WTC11 (cell line): ENCODE measurements at regions not wholly inside any gene's neighbourhood (a gene's known extent, or its start where the extent isn't known, plus 50 kb on each side); places are given as distances from the start of the nearest gene placed in this dataset.

Experiments
- ATF1 ChIP-seq: sonication (generic); formaldehyde crosslinking; IDR thresholded peaks from 2 replicates; pipeline ENCODE4 v1.8.1; 2023; ENCODE audit warnings: mild to moderate bottlenecking, moderate library complexity, missing genetic modification reagents
- CDX4 ChIP-seq: fragments of 250-450 bp; sonication (Bioruptor Pico); IDR thresholded peaks from 2 replicates; pipeline ENCODE4 v1.9.0; 2021; ENCODE audit warnings: moderate library complexity, mild to moderate bottlenecking, inconsistent platforms, borderline replicate concordance
- CREB1 ChIP-seq: sonication (generic); formaldehyde crosslinking; IDR thresholded peaks from 2 replicates; pipeline ENCODE4 v1.8.0; 2023; ENCODE audit warnings: mild to moderate bottlenecking, missing genetic modification reagents
- E2F4 ChIP-seq: sonication (generic); formaldehyde crosslinking; IDR thresholded peaks from 2 replicates; pipeline ENCODE4 v1.8.1; 2022; ENCODE audit warnings: low read depth, mild to moderate bottlenecking, moderate library complexity, missing genetic modification reagents, borderline replicate concordance
- E2F5 ChIP-seq: sonication (generic); formaldehyde crosslinking; IDR thresholded peaks from 2 replicates; pipeline ENCODE4 v1.8.1; 2022; ENCODE audit warnings: mild to moderate bottlenecking, moderate library complexity, missing genetic modification reagents
- TEAD4 ChIP-seq: sonication (generic); formaldehyde crosslinking; IDR thresholded peaks from 2 replicates; pipeline ENCODE4 v1.8.0; 2022; ENCODE audit warnings: mild to moderate bottlenecking, missing genetic modification reagents
- ZNF232 ChIP-seq: sonication (generic); formaldehyde crosslinking; IDR thresholded peaks from 2 replicates; pipeline ENCODE4 v1.8.0; 2022; ENCODE audit warnings: mild to moderate bottlenecking, missing genetic modification reagents
- ZNF317 ChIP-seq: sonication (generic); formaldehyde crosslinking; IDR thresholded peaks from 2 replicates; pipeline ENCODE4 v1.8.1; 2023; ENCODE audit warnings: low read depth, mild to moderate bottlenecking, moderate library complexity, missing genetic modification reagents, borderline replicate concordance
- ZSCAN18 ChIP-seq: fragments of 250-450 bp; sonication (Bioruptor Pico); IDR thresholded peaks from 2 replicates; pipeline ENCODE4 v2.1.2; 2022; ENCODE audit warnings: mild to moderate bottlenecking, moderate library complexity
- TF ChIP-seq, protein P1 (sequence below): sonication (generic); formaldehyde crosslinking; IDR thresholded peaks from 2 replicates; pipeline ENCODE4 v1.8.0; 2022; ENCODE audit warnings: mild to moderate bottlenecking, missing genetic modification reagents
- TF ChIP-seq, protein P2 (sequence below): fragments of 200-600 bp; IDR thresholded peaks from 2 replicates; pipeline ENCODE4 v1.8.0; 2022; ENCODE audit warnings: antibody characterized with exemption
- TF ChIP-seq, protein P3 (sequence below): sonication (generic); formaldehyde crosslinking; IDR thresholded peaks from 2 replicates; pipeline ENCODE4 v1.8.1; 2023; ENCODE audit warnings: mild to moderate bottlenecking, missing genetic modification reagents, borderline replicate concordance

DNA sequence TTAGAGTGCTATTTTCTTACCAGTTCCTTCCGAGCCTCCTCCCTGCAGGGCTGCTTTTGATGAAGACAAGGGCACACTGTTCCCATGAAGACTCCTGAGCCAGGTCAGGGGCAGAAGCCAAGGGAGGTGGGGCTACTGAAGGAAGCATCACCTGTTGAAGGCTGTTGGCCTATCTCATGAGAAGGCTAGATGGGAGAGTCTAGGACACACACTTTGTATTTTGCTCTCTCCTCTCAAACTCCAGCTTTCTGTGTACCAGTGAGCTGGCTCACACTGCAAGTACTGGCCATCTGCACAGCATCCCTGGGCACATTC lies 683.2 kb upstream of the ID4 start:
- TF ChIP-seq, protein P1, sequence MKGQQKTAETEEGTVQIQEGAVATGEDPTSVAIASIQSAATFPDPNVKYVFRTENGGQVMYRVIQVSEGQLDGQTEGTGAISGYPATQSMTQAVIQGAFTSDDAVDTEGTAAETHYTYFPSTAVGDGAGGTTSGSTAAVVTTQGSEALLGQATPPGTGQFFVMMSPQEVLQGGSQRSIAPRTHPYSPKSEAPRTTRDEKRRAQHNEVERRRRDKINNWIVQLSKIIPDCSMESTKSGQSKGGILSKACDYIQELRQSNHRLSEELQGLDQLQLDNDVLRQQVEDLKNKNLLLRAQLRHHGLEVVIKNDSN (CRISPR knock-in tag), result no peak
- TF ChIP-seq CDX4 (CRISPR knock-in tag), result no peak
- TF ChIP-seq ATF1 (CRISPR knock-in tag), result no peak
- no peak for TF ChIP-seq ZNF232 (CRISPR knock-in tag)
- TF ChIP-seq, protein P2, sequence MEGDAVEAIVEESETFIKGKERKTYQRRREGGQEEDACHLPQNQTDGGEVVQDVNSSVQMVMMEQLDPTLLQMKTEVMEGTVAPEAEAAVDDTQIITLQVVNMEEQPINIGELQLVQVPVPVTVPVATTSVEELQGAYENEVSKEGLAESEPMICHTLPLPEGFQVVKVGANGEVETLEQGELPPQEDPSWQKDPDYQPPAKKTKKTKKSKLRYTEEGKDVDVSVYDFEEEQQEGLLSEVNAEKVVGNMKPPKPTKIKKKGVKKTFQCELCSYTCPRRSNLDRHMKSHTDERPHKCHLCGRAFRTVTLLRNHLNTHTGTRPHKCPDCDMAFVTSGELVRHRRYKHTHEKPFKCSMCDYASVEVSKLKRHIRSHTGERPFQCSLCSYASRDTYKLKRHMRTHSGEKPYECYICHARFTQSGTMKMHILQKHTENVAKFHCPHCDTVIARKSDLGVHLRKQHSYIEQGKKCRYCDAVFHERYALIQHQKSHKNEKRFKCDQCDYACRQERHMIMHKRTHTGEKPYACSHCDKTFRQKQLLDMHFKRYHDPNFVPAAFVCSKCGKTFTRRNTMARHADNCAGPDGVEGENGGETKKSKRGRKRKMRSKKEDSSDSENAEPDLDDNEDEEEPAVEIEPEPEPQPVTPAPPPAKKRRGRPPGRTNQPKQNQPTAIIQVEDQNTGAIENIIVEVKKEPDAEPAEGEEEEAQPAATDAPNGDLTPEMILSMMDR, result no peak
- TF ChIP-seq, protein P3, sequence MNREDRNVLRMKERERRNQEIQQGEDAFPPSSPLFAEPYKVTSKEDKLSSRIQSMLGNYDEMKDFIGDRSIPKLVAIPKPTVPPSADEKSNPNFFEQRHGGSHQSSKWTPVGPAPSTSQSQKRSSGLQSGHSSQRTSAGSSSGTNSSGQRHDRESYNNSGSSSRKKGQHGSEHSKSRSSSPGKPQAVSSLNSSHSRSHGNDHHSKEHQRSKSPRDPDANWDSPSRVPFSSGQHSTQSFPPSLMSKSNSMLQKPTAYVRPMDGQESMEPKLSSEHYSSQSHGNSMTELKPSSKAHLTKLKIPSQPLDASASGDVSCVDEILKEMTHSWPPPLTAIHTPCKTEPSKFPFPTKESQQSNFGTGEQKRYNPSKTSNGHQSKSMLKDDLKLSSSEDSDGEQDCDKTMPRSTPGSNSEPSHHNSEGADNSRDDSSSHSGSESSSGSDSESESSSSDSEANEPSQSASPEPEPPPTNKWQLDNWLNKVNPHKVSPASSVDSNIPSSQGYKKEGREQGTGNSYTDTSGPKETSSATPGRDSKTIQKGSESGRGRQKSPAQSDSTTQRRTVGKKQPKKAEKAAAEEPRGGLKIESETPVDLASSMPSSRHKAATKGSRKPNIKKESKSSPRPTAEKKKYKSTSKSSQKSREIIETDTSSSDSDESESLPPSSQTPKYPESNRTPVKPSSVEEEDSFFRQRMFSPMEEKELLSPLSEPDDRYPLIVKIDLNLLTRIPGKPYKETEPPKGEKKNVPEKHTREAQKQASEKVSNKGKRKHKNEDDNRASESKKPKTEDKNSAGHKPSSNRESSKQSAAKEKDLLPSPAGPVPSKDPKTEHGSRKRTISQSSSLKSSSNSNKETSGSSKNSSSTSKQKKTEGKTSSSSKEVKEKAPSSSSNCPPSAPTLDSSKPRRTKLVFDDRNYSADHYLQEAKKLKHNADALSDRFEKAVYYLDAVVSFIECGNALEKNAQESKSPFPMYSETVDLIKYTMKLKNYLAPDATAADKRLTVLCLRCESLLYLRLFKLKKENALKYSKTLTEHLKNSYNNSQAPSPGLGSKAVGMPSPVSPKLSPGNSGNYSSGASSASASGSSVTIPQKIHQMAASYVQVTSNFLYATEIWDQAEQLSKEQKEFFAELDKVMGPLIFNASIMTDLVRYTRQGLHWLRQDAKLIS, result no peak
- TF ChIP-seq ZNF317, result no peak
- TF ChIP-seq E2F5 (CRISPR knock-in tag), result no peak
- no peak for TF ChIP-seq E2F4 (CRISPR knock-in tag)
- no peak for TF ChIP-seq CREB1 (CRISPR knock-in tag)
- TF ChIP-seq ZSCAN18, result no peak
- TF ChIP-seq TEAD4 (CRISPR knock-in tag), result no peak
